SH-SY5Y (cell line): ENCODE measurements at regions not wholly inside any gene's neighbourhood (a gene's known extent, or its start where the extent isn't known, plus 50 kb on each side); places are given as distances from the start of the nearest gene placed in this dataset.

Experiments
- GATA2 ChIP-seq: IDR thresholded peaks from 2 replicates; pipeline ENCODE4 v1.6.1; 2011; ENCODE audit warnings: mild to moderate bottlenecking, low read depth, low read length
- GATA3 ChIP-seq: IDR thresholded peaks from 2 replicates; pipeline ENCODE4 v1.6.1; 2011; ENCODE audit warnings: low read depth, mild to moderate bottlenecking, low read length, moderate library complexity

DNA sequence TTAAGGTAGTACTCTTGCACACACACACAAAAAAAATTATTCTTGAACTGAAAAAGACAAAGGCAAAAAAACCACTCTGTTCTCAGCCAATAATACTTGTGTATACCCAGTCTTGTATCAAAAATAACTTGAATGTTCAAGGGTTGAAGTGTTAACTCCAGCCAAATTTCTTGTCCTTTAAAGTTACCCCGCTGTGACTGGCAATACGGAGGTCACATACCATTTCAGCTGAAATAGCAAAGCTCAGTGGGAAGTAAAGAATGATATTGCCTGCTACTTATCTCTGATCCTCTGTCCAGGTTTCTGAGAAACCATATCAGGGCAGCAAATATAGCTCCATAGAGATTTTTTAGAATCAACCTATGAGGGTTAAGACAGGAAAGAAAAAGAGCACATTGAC lies 167.4 kb downstream of the C12orf50 start:
- no peak for TF ChIP-seq GATA2
- TF ChIP-seq GATA3 = no peak

DNA sequence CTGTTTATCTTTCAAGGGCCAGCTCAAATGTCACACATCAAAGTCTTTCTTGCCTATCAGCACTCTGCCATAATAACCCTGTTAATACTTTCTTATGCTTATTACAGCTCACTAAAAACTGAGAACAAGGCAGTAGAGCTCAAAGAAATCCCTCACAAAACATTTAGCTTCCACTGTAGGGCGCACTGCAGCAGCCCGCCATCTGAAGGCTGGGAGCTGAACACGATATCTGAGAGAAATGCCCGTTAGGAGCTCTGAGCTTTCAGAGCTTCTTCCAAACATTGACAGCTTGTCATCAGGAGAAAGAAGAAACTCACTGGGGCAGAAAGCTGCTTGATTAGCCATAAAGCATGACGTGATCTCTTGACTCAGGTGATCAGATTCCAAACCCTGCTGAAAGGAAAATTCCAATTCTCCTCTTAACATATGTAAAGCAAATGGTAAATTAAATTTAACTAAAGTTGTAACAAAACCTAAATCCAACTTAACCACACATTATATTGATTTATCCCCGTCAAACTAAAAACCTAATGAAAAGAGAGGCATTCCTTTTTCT lies 175.7 kb downstream of the C12orf50 start:
- TF ChIP-seq GATA3 (no peak), GATA2 (no peak)

DNA sequence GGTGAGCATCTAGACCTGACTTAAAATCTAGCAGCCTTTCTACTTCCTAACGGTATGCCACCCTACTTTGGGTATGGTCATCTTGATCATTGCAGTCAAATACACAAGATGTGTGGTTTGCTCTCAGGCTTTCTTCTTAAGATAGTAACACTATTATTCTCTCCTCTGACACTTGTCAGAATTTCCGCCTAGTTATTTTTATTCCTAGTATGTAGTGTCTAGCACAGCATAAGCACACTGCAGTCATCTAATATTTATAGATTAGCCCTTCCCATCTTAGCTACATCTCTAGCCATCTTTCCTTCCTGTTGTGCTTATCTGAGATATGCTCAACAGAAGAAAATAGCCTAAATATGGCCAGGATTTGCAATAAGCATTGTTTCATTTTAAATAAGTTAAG lies 180.1 kb downstream of the C12orf50 start:
- TF ChIP-seq GATA3 = no peak
- TF ChIP-seq GATA2 = no peak

DNA sequence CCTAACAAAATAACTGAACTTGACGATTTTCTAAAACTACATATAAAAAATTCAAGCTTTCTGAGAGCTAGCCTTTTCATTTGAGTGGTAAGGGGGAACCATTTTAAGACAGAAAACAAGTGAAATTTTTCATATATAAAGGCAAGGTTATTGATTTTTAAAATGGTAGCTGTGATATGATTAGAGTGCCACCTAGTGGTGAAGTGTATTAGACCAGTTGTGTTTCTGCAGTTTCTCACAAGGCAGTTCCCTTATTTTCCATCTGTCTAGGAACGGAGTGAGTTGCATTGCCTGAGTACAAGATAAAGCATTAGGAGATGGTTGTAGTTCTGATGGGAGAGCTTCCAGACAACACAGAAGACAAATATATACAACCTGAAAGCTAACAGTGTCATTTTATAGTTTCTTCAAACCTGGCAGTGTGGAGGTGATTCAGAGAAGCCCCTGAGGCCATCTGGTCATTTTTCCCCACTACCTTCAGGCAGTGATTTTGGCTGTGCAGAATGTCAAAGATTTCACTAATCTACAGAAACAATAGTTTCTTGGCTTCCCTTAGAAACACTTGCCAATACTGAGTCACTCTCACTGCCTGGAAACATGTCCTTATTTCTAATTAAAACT lies 180.8 kb downstream of the C12orf50 start:
- TF ChIP-seq GATA3 = no peak
- TF ChIP-seq GATA2 = no peak

DNA sequence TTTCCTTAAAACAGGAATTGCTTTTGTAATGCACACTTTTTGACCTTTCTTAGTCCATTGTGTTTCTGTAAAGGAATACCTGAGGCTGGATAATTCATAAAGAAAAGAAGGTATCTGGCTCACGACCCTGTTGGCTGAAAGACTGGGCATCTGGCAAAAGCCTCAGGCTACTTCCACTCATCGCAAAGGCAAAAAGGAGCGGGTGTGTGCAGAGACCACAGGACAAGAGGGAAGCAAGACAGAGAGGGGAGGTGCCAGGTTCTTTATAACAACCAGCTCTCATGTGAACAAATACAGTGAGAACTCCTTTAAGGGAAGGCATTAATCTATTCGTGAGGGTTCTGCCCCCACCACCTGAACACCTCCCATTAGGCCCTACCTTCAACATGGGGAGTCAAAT lies 182.1 kb downstream of the C12orf50 start:
- TF ChIP-seq GATA2 (no peak), GATA3 (no peak)

DNA sequence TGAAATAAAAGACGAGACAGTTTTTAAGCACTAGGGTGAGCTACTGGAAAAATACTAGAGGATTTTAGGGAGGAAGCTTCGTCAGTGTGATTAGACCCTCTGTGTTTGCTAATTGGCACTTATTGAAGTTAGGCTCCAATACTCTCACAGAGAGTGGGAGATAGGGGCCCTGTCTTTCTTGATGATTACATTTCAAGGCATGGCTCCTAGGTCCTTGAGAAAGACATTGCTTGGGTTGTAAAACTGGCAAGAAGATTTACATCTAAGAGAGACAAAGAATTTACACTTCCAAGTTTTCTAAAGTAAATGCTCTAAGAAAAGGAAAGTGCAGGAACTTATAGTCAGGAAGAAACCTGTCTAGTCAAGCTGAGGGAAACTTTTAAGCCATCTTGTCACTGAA lies 183.2 kb downstream of the C12orf50 start:
- TF ChIP-seq GATA3 = no peak
- TF ChIP-seq GATA2 = no peak

DNA sequence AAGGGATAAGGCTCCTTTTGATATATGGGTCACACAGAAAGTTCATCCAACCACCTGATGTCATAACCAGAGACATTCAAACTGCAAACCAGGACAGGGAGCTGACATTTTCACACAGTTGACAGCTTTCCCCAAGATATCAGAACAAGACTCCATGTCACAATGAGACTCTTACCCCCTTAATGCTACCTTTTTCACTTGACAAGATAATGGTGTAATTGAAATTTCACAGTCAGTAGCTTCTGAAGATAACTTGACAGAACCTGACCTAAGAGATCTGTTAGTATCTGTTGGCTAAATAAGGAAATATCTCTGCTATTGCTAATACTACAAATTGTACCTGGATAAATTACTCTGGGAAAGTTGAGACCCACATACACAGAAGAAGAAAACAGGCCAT lies 187.3 kb downstream of the C12orf50 start:
- TF ChIP-seq GATA3 (no peak), GATA2 (no peak)

DNA sequence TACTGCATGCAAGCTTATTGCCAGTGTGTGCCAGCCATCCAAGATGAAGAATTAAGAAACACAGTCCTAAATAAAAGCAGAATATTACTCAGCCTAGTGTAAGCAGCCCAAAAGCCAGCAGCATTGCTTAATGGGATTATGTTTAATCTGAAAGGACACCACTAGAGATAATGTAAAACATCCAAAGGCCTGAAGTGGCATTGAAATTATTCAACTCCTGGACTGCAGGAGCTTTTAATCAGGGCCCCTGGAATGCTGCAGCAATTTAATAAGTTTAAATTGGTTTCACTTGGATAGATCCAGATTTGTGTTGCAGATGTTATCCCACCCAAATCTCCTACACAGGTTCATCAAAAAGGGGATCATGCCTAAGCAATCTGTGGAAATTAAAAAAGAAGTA lies 193.0 kb downstream of the C12orf50 start:
- TF ChIP-seq GATA3 (peak; percentile 82), GATA2 (peak; percentile 86)

DNA sequence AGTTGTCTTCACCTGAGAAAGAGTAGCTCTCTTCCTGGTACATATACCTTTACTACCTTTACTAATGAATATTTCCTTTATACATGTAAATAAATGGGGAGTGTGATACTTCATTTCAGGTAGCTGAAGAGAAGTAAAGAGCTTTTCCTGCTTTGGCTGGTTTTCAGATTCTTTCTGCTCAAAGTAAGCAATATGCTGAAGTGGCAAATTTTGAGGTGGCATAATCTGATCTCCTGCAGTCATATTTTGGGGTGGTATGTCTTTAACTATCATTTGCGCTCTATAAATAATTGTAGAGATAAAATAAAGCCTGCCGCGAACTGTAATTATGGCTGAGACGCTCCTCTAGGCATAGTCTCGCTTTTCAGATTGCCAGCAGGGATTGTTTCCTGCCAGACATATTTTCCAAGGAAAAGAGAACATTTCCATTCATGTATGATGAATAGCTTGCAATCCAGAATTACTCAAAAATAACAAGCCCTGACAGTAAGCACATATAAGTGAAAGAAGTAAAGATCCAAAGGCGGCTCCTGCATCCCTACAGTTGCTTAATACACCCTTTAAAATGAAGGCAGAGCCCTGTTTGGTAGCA lies 200.7 kb downstream of the C12orf50 start:
- no peak for TF ChIP-seq GATA2
- TF ChIP-seq GATA3 = no peak

DNA sequence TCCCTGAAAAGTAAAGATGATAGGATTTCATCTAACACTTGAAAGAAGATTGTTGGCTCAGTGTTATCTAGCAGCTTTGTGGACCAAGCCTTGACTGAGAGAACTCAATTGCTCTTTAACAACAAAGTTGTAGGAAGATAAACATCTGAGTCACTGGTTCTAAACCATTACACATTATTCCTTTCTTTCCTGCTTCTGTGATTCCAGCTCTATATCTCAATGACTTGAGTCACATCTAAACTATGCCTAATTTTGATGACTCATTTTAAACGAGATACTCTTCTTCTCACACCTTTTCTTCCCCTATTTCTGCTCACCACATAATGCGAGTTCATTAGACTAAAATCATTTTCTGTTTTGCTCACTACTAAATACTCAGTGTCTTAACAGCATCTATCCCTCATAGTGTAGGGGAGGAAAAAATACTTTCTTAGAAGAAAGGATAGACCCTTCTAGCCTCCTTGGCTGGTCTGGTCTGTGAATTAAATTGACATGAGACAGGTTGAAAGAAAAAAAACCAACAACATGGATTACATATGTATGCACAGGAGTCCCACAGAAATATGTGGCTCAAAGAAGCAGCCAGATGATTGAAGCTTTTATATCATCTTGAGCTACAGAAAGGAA lies 201.4 kb downstream of the C12orf50 start:
- no peak for TF ChIP-seq GATA3
- no peak for TF ChIP-seq GATA2

DNA sequence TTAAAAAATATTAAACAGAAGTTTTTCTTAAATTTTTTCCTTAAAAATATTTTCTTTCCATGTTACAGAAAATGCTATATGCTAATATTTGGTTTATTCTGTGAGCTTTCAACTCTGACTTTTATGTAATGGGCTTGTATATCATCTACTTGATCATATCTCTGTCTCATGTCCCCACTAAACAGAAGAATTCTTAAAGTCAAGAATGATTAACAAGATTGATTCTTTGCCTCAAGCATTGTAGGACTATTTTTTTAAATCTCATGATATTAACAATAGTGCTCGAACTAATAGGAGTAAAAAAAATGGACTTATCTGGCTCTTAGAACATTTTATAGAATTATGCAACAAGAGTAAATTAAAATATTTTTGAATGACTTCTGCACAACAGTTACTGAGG lies 206.3 kb downstream of the C12orf50 start:
- TF ChIP-seq GATA2 (no peak), GATA3 (no peak)

DNA sequence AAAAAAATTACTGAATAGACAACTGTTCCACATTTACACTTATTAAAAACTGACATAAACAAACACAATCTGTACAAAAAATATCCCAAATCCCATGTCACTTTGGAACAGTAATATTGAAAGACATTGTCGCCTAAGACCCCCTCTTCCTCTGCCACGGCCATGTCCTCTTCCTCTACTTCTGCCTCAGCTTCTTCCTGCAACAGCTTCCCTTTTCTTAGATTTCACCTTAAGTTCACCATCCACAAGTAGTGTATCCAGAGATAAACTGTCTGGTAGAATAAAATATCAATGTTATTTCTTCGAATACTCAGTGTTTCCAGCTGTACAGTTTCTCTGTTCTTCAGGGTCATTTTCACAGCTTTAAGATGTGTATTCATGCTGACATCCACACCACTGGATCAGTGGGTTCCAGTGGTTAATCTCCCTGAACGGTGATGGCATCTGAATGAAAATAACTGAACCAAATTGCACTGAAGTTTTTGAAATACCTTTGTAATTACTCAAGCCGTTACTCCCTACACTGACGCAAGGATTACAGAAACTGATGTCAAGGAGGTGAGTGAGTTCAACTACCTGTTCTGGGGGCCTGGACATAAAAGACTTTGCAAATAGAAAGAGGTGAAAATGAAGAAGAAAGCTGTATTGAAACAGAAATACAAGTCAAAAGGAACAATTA lies 208.5 kb downstream of the C12orf50 start:
- TF ChIP-seq GATA3 (no peak), GATA2 (no peak)

DNA sequence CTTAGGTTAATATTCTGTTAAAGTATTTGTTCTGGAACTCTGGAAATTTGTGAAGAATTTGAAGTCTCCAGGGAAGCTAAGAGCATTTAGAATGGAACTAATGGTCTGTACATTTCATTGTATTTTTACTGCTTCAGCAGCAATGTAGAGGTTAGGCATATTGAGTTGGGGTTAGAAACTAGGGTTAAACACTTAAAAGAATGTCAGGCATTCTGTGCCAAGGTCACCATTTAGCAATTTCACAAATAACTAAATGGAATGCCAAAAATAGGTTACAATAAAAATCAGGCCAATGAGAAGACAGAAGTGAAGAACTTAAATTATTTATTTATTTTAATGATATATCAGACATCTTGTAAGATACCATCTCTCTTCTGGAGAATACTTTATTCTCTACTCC lies 210.8 kb downstream of the C12orf50 start:
- TF ChIP-seq GATA2 (no peak), GATA3 (no peak)

DNA sequence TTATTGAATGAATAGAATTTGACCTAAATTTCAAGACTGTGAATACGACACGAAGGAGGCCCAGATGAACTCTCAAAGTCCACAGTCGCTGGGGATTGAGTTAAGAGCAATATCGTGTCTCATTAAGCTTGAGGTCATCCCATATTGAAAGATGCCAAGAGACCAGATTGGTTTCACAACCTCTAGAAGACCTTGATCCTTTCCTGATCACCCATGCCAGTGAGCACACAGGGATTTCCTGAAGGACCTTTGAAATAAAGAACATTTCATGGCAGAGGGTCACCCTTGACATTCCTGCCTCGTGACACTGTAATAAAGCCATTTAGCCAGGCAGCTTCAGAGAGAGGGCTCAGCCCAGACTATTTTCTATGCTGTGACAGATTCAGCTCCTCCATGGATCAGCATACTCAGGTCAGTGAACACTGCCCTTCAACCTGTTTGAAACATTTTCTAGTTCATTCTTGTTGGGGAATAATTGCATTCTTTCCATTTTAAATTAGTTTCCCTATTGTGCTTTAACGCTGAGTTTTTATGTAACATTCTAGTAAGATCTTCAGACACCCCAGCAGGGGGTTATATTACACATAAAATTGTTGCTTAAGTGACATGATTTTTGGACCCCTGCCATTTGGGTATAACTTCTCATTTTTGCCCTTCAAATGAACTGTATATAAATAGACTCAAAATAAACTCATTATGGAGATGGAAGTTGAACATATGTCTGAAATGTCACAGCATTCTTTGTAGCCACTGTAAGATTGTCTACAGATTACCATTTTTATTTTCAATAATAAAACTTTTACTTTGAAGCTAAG lies 213.2 kb downstream of the C12orf50 start:
- TF ChIP-seq GATA2 (no peak), GATA3 (no peak)
